ENCODE measurements at regions not wholly inside any gene's neighbourhood (a gene's known extent, or its start where the extent isn't known, plus 50 kb on each side); places are given as distances from the start of the nearest gene placed in this dataset.

- Histone ChIP-seq H3K27me3 (ENCODE audit: insufficient read depth, poor library complexity, severe bottlenecking) (no peaks in the 10 kb centered on the region), H3K27ac (replicated peaks) (no peak overlapping the region), H3K4me3 (replicated peaks; ENCODE audit: insufficient read depth, low read length) (no peak overlapping the region)
- no peak for DNase-seq (ENCODE audit: low read depth in 1 of 2, low spot score in 1 of 2)
- TF ChIP-seq CTCF (IDR thresholded peaks at IDR 0.05; ENCODE audit: insufficient read depth, low read length) (no peak), POLR2AphosphoS5 (IDR thresholded peaks at IDR 0.05; ENCODE audit: low read depth) (no peak), GABPA (IDR thresholded peaks at IDR 0.05; ENCODE audit: low read depth) (no peak), SPI1 (IDR thresholded peaks at IDR 0.05; ENCODE audit: borderline replicate concordance, low read depth) (no peak)
- TF ChIP-seq, protein P1, sequence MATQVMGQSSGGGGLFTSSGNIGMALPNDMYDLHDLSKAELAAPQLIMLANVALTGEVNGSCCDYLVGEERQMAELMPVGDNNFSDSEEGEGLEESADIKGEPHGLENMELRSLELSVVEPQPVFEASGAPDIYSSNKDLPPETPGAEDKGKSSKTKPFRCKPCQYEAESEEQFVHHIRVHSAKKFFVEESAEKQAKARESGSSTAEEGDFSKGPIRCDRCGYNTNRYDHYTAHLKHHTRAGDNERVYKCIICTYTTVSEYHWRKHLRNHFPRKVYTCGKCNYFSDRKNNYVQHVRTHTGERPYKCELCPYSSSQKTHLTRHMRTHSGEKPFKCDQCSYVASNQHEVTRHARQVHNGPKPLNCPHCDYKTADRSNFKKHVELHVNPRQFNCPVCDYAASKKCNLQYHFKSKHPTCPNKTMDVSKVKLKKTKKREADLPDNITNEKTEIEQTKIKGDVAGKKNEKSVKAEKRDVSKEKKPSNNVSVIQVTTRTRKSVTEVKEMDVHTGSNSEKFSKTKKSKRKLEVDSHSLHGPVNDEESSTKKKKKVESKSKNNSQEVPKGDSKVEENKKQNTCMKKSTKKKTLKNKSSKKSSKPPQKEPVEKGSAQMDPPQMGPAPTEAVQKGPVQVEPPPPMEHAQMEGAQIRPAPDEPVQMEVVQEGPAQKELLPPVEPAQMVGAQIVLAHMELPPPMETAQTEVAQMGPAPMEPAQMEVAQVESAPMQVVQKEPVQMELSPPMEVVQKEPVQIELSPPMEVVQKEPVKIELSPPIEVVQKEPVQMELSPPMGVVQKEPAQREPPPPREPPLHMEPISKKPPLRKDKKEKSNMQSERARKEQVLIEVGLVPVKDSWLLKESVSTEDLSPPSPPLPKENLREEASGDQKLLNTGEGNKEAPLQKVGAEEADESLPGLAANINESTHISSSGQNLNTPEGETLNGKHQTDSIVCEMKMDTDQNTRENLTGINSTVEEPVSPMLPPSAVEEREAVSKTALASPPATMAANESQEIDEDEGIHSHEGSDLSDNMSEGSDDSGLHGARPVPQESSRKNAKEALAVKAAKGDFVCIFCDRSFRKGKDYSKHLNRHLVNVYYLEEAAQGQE (IDR thresholded peaks at IDR 0.05; ENCODE audit: insufficient replicate concordance, low read depth), result no peak
Observed at GRCh38 chr16:35203636-35204035, 1744.2 kb downstream of the TP53TG3F start.

DNA sequence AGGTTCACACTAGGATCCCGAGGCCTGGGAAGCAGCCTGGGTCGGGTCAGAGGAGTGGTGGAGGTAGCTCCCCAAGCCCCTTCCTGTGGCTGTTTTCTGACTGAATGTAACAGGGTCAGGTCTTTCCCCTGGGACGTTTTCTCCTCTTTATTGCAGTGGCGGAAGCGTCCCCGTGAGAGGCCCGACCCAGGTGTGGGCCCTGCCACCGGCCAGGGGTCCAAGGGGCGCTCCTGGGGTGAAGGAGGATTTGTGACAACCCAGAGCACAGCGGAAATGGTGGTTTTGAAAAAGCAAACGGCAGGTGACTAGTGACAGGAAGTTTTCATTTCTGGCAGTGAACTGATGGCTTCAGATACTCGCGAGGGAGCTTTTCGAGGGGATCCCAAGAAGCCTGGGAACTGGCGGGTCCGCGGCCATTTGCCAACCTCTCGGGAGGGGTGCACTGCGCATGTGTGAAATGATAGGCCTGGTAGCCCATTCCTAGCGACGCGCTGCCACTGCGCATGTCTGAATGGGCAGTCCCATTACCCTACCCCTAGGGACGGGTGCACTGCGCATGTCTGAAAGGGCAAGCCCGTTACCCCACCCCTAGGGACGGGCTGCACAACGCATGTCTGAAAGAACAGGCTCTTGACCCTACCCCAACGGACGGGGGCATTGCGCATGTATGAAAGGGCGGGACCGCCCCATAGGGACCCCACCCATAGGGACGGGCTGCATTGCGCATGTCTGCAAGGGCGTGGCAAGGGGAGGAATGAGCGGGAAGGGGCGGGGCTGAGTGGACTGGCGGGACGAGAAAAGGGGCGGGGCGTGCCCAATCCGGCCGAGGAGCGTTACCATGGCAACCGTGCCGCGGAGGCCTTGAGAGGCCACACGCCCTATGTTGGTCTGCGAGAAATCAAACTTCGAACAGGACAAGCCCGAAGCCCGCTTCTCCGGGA, 1747.9 kb downstream of the TP53TG3F start:
- TF ChIP-seq SPI1 (IDR thresholded peaks at IDR 0.05; ENCODE audit: borderline replicate concordance, low read depth) (no peak), POLR2AphosphoS5 (IDR thresholded peaks at IDR 0.05; ENCODE audit: low read depth) (no peak), CTCF (IDR thresholded peaks at IDR 0.05; ENCODE audit: insufficient read depth, low read length) (no peak), GABPA (IDR thresholded peaks at IDR 0.05; ENCODE audit: low read depth) (no peak)
- TF ChIP-seq, protein P1 (IDR thresholded peaks at IDR 0.05; ENCODE audit: insufficient replicate concordance, low read depth), result no peak
- Histone ChIP-seq H3K27ac (replicated peaks) (no peak overlapping the region), H3K4me3 (replicated peaks; ENCODE audit: insufficient read depth, low read length) (no peak overlapping the region), H3K27me3 (ENCODE audit: insufficient read depth, poor library complexity, severe bottlenecking) (no peaks in the 10 kb centered on the region)
- no peak for DNase-seq (ENCODE audit: low read depth in 1 of 2, low spot score in 1 of 2)

GRCh38 chr16:35208001-35208935, 1748.9 kb downstream of the TP53TG3F start:
- Histone ChIP-seq H3K4me3 (replicated peaks; ENCODE audit: insufficient read depth, low read length) (no peak overlapping the region), H3K27ac (replicated peaks) (no peak overlapping the region), H3K27me3 (ENCODE audit: insufficient read depth, poor library complexity, severe bottlenecking) (no peaks in the 10 kb centered on the region)
- DNase-seq (ENCODE audit: low read depth in 1 of 2, low spot score in 1 of 2), result no peak
- no peak for TF ChIP-seq POLR2AphosphoS5 (IDR thresholded peaks at IDR 0.05; ENCODE audit: low read depth)
- TF ChIP-seq CTCF (IDR thresholded peaks at IDR 0.05; ENCODE audit: insufficient read depth, low read length), result no peak
- TF ChIP-seq, protein P1 (IDR thresholded peaks at IDR 0.05; ENCODE audit: insufficient replicate concordance, low read depth), result no peak
- TF ChIP-seq SPI1 (IDR thresholded peaks at IDR 0.05; ENCODE audit: borderline replicate concordance, low read depth), result no peak
- no peak for TF ChIP-seq GABPA (IDR thresholded peaks at IDR 0.05; ENCODE audit: low read depth)
